HG03442 (cell line): ENCODE measurements at regions not wholly inside any gene's neighbourhood (a gene's known extent, or its start where the extent isn't known, plus 50 kb on each side); places are given as distances from the start of the nearest gene placed in this dataset.

Experiments
- ATAC-seq: cut with Tn5 transposase; IDR thresholded peaks from one replicate; pipeline ENCODE4 v1.9.1; 2021; ENCODE audit warnings: mild to moderate bottlenecking, moderate library complexity; ENCODE audit not compliant: unreplicated experiment

DNA sequence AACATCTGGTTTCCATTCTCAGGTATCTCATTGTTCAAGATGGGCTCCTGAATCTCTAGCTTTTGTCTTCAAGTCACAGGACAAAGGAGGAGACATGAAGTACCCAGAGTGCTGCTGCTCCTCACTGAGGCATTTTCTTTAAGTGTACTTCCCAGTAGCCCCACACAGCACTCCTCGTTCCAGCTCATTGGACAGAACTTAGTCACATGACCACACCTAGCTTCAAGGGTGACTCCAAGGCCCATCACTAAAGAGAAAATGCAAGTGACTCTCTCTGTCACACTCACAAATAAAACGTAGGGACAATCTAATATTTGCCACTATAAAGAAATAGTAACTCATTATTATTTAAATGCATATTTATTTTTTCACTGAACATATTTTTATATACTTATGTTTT, 58.3 kb upstream of the NEUROD6 start:
- ATAC-seq = no peak

- no peak for ATAC-seq
Observed at GRCh38 chr7:31407178-31407676, 66.7 kb upstream of the NEUROD6 start.

DNA sequence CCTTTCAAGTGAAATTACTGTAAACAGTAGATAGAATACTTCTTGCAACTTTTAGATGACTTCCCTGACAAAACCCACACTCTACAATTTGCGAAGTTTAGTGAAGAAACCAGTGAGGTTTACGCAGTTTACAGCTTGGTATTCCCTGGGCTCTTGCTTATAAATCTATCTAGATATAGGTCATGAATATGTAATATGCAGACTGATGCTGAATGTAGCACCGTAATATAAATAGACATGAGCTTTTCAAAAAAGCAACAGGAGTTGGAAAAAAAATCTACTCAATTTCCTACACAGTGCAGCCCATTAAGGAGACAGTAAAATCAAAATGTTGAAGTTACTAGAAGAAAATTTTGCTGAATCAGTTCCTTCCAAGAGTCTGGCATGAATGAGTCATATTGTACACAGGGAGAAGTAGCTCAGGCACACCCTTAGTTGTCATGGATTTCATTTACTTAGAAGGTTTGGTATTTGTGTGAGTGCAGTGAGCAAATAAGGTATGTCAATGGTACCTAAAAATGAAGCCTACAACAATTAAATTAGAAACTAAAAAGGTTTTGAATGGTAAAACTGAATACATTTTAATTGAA, 67.7 kb upstream of the NEUROD6 start:
- no peak for ATAC-seq

GRCh38 chr7:31410265-31410664, 69.7 kb upstream of the NEUROD6 start:
- no peak for ATAC-seq

DNA sequence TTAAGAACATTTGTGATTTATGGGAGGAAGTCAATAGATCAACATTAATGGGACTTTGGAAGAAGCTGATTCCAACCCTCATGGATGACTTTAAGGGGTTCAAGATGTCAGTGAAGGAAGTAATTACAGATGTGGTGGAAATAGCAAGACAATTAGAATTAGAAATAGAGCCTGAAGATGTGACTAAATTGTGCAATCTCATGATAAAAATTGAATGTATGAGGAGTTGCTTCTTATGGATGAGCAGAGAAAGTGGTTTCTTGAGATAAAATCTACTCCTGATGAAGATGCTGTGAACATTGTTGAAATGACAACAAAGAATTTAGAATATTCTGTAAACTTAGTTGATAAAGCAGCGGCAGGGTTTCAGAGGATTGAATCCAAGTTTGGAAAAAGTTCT, 70.9 kb upstream of the NEUROD6 start:
- ATAC-seq = no peak

DNA sequence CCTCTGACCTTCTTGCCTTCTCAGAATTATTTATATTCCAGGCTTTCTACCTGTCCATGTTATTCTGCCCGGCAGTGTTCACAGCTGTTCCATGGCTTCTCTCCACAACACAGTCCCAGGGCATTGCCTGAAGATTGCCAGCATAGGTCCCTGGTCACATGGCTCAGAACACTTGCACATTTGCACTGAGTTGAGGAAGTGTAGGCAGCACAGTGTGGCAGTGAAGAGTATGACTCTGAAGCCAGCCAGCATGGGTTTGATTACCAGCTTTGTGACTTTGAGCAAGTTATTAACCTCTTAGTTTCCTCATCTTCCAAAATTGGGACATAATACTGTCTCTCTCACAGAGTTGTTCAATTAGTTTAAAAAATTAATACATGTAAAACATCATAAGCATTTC, 73.2 kb upstream of the NEUROD6 start:
- no peak for ATAC-seq

GRCh38 chr7:31416381-31416870, 75.9 kb upstream of the NEUROD6 start:
- ATAC-seq = no peak

- ATAC-seq = no peak
Observed at GRCh38 chr7:31418928-31419327, 78.4 kb upstream of the NEUROD6 start.

DNA sequence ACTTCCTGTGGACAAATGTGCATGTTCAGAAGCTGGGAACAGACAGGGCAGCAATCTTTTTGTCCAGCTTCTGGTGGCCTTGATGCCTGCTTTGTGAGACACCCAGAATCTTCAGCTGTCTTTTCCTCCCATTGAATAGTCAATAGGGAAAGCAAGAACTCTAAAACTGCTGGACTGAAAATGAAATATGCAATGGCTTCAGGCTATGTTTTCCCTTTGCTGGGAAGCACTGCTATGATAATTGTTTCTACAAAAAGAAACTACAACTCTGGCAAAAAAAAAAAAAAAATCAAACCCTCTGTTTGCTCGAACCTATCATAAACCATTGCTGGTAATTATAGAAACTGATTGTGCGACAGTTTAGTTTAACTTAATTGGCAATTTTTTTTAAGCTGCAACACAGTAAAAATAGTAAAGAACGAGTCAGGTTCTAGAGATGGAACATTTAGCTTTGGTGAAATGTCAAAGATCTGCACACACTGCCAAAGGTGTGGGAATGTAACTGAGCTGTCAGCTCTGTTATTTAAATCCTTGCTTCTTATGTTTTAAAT, 79.1 kb upstream of the NEUROD6 start:
- ATAC-seq = no peak

DNA sequence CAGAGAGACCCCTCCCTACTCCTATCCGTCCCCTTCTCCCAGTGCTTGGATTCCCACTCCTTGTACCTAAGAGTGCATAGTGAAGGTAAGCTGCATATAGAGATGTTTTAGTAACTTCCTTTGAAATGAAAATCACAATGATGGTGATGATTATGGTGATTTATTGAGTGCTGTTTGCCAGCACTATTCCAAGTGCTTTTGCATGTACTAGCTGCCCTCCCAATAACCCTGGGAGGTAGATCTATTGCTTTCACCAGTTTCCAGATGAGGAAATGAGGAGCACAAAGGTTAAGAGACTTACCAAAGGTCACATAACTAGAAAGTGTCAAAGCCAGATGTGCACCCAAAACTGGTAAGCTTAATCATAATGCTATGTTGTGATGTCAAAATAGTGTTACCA, 80.4 kb upstream of the NEUROD6 start:
- no peak for ATAC-seq

DNA sequence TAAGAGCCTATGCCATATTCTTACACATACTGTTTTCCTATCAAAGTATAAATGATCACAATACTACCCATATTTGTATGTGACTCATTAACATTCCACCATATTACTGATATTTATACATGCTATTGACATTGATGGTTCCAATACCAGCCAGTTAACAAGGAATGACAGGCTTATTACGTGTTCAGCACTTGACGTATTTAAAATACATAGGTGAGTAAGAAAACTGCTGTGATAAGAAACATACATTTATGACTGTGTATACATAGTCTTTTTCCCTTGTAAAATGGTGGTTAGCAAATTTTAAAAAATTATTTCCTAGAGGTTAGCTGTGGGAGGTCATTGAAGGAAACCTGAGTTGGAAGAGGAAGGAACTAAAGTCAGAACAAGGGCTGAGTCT, 81.1 kb upstream of the NEUROD6 start:
- no peak for ATAC-seq

GRCh38 chr7:31423994-31424393, 83.5 kb upstream of the NEUROD6 start:
- ATAC-seq = no peak

DNA sequence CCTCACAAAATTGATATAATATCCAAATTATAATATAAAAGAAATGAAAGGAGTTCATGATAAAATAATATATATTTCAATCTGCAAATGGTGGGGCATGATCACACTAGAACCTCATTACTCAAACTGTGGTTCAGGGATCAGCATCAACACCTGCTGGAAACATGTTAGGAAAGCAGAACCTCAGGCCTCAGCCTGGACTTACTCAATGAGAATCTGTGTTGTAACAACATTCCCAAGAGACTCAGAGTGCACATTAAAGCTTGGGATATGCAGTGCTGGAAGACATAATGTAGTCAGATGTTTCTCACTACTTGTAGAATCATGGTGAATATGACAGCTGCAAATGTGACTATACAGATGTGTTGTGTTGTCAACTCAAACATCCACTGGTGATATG, 81.7 kb upstream of the ITPRID1 start:
- ATAC-seq = no peak

DNA sequence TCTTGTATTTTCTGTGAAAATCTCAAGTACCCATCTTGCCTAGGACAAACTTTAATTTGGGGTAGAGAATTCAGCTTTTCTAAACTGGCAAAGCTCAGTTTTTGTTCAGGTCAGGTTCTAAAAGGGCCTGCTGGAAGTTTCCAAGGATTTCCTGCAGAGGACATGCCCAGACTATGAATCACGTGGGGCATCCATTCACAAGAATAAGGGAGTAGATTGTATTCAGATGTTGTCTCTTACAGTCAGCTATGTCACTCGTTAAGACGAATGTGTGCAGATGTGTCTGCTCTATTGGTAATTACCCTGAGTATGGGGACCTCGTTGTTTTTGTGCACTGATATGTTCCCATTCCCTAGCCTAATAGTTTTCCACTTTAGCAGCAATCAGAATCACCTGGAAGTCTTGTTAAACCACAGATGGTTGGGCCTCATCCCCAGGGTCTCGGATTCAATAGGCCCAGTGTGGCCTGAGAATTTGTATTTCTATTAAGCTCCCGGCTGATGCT, 81.0 kb upstream of the ITPRID1 start:
- ATAC-seq = no peak

- no peak for ATAC-seq
Observed at GRCh38 chr7:31437250-31437865, 76.5 kb upstream of the ITPRID1 start.

DNA sequence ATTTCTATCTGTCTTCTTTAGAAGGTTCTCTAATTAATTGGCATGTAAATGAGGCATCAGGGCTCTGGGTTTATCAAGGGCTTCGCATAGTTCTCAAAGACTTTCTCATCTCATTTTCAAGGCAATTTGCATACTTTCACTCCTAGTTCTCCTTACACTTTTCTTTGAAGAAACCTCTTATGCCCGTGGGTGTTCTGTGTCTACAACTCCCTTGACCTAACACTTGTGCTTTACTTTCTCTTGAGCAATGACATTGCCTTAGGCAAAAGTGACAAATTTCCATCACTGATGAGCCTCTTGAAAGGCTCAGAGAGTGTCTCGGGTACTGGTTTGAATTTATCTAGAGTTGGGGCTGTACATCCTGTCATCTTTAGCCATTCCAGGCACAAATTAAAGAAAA, 74.7 kb upstream of the ITPRID1 start:
- ATAC-seq = no peak

- ATAC-seq = no peak
Observed at GRCh38 chr7:31440511-31440910, 73.4 kb upstream of the ITPRID1 start.

GRCh38 chr7:31442626-31443025, 71.3 kb upstream of the ITPRID1 start:
- ATAC-seq = no peak

GRCh38 chr7:31443457-31443856, 70.4 kb upstream of the ITPRID1 start:
- ATAC-seq = peak; percentile 76

- no peak for ATAC-seq
Observed at GRCh38 chr7:31444196-31444595, 69.7 kb upstream of the ITPRID1 start.

GRCh38 chr7:31445686-31446355, 68.1 kb upstream of the ITPRID1 start:
- ATAC-seq = no peak

- no peak for ATAC-seq
Observed at GRCh38 chr7:31448649-31449048, 65.2 kb upstream of the ITPRID1 start.
